ENCODE measurements at regions not wholly inside any gene's neighbourhood (a gene's known extent, or its start where the extent isn't known, plus 50 kb on each side); places are given as distances from the start of the nearest gene placed in this dataset.

GRCh38 chr3:153714588-153715290 lies 406.5 kb upstream of the ARHGEF26 start:
- no peak for DNase-seq (ENCODE audit: low read depth in 2 of 3, low spot score in 2 of 3)

GRCh38 chr3:153722157-153722556 lies 399.0 kb upstream of the ARHGEF26 start:
- DNase-seq (ENCODE audit: low read depth in 2 of 3, low spot score in 2 of 3), result no peak

- DNase-seq (ENCODE audit: low read depth in 2 of 3, low spot score in 2 of 3), result no peak
These were observed 390.1 kb upstream of the ARHGEF26 start for GRCh38 chr3:153731071-153731470.

GRCh38 chr3:153734777-153735551 lies 386.2 kb upstream of the ARHGEF26 start:
- DNase-seq (ENCODE audit: low read depth in 2 of 3, low spot score in 2 of 3), result no peak

- no peak for DNase-seq (ENCODE audit: low read depth in 2 of 3, low spot score in 2 of 3)
These were observed 381.1 kb upstream of the ARHGEF26 start for GRCh38 chr3:153740109-153740508.

GRCh38 chr3:153744889-153745288 lies 376.3 kb upstream of the ARHGEF26 start:
- DNase-seq (ENCODE audit: low read depth in 2 of 3, low spot score in 2 of 3), result no peak

- no peak for DNase-seq (ENCODE audit: low read depth in 2 of 3, low spot score in 2 of 3)
These were observed 375.0 kb upstream of the ARHGEF26 start for GRCh38 chr3:153746211-153746610.

GRCh38 chr3:153749070-153749610 lies 372.1 kb upstream of the ARHGEF26 start:
- no peak for DNase-seq (ENCODE audit: low read depth in 2 of 3, low spot score in 2 of 3)

GRCh38 chr3:153752405-153753027 lies 368.7 kb upstream of the ARHGEF26 start:
- no peak for DNase-seq (ENCODE audit: low read depth in 2 of 3, low spot score in 2 of 3)

- no peak for DNase-seq (ENCODE audit: low read depth in 2 of 3, low spot score in 2 of 3)
These were observed 368.2 kb upstream of the ARHGEF26 start for GRCh38 chr3:153753035-153753434.

GRCh38 chr3:153756816-153757215 lies 364.4 kb upstream of the ARHGEF26 start:
- DNase-seq (ENCODE audit: low read depth in 2 of 3, low spot score in 2 of 3), result no peak

GRCh38 chr3:153757839-153758238 lies 363.4 kb upstream of the ARHGEF26 start:
- DNase-seq (ENCODE audit: low read depth in 2 of 3, low spot score in 2 of 3), result no peak

GRCh38 chr3:153760948-153761347 lies 360.2 kb upstream of the ARHGEF26 start:
- no peak for DNase-seq (ENCODE audit: low read depth in 2 of 3, low spot score in 2 of 3)

- no peak for DNase-seq (ENCODE audit: low read depth in 2 of 3, low spot score in 2 of 3)
These were observed 358.6 kb upstream of the ARHGEF26 start for GRCh38 chr3:153762411-153763235.

GRCh38 chr3:153767601-153768560 lies 353.3 kb upstream of the ARHGEF26 start:
- DNase-seq (ENCODE audit: low read depth in 2 of 3, low spot score in 2 of 3), result no peak

GRCh38 chr3:153768561-153769469 lies 352.4 kb upstream of the ARHGEF26 start:
- DNase-seq (ENCODE audit: low read depth in 2 of 3, low spot score in 2 of 3), result no peak

GRCh38 chr3:153783106-153783505 lies 338.1 kb upstream of the ARHGEF26 start:
- DNase-seq (ENCODE audit: low read depth in 2 of 3, low spot score in 2 of 3), result no peak

GRCh38 chr3:153783741-153784480 lies 337.3 kb upstream of the ARHGEF26 start:
- DNase-seq (ENCODE audit: low read depth in 2 of 3, low spot score in 2 of 3), result no peak

Measured in activated CD8-positive, alpha-beta memory T cell treated with anti-CD3 and anti-CD28 coated beads for 48 hours (primary cell).